ENCODE measurements at regions not wholly inside any gene's neighbourhood (a gene's known extent, or its start where the extent isn't known, plus 50 kb on each side); places are given as distances from the start of the nearest gene placed in this dataset.
"Not testable (repeated sequence)": the region's sequence is repeated elsewhere in the genome, so short reads cannot be mapped to it uniquely, and the experiment has no call there.

DNA sequence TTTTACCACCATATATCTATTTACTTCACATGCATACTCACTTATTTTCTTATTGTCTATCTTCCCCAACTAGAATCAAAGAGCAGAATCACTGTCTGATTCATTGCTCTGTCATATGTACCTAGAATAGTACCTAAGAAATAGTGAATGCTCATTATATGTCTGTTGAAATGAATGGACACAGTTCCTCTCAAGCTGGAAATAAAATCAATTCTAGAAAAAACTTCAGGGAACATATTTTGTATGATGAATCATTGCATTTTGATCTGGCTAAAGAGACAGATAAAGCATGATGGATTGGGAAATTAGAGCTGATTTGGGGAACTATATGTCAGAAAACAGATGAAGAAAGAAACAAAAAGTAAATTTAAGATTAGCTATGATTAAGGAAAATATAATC is 623.3 kb downstream of the C12orf50 start:
- H3K4me1 ChIP-seq (ENCODE audit: control insufficient read depth in 2 of 2, insufficient read depth in 2 of 2, low read length in 2 of 2) = no peaks in the 10 kb centered on the region
- no peaks in the 10 kb centered on the region for H3K36me3 ChIP-seq (replicated peaks in 1 of 2; ENCODE audit: control extremely low read depth in 1 of 2, control insufficient read depth in 1 of 2, extremely low read depth in 1 of 2, insufficient read depth in 2 of 2, low read length in 1 of 2)
- Mint-ChIP-seq H3K4me3 (no peak overlapping the region), H3K4me1 (no peaks in the 10 kb centered on the region), H3K27ac (no peak overlapping the region), H3K9me3 (ENCODE audit: insufficient read depth) (peaks cover 4% of the 10 kb centered on the region), H3K27me3 (no peaks in the 10 kb centered on the region)
- ChIA-PET CTCF (no interaction called here), POLR2A (no interaction called here)
- no peaks in the 10 kb centered on the region for H3K79me2 ChIP-seq (ENCODE audit: control insufficient read depth, insufficient read depth, low read length)
- H2AFZ ChIP-seq (ENCODE audit: insufficient read depth, low read depth, low read length, poor library complexity, severe bottlenecking) = no peak overlapping the region
- H3K4me2 ChIP-seq (replicated peaks; ENCODE audit: low read depth, low read length, poor library complexity, severe bottlenecking) = no peak overlapping the region
- no peak overlapping the region for H3K9ac ChIP-seq (ENCODE audit: low read length)
- no peak overlapping the region for H3K27ac ChIP-seq (ENCODE audit: low read length in 2 of 2)
- TF ChIP-seq, protein P1, sequence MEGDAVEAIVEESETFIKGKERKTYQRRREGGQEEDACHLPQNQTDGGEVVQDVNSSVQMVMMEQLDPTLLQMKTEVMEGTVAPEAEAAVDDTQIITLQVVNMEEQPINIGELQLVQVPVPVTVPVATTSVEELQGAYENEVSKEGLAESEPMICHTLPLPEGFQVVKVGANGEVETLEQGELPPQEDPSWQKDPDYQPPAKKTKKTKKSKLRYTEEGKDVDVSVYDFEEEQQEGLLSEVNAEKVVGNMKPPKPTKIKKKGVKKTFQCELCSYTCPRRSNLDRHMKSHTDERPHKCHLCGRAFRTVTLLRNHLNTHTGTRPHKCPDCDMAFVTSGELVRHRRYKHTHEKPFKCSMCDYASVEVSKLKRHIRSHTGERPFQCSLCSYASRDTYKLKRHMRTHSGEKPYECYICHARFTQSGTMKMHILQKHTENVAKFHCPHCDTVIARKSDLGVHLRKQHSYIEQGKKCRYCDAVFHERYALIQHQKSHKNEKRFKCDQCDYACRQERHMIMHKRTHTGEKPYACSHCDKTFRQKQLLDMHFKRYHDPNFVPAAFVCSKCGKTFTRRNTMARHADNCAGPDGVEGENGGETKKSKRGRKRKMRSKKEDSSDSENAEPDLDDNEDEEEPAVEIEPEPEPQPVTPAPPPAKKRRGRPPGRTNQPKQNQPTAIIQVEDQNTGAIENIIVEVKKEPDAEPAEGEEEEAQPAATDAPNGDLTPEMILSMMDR (IDR thresholded peaks at IDR 0.05) = no peak
- TF ChIP-seq EZH2 (IDR thresholded peaks at IDR 0.05; ENCODE audit: borderline replicate concordance, insufficient read depth, low read depth, low read length, poor library complexity, severe bottlenecking) = no peak
- H4K20me1 ChIP-seq (ENCODE audit: control insufficient read depth, insufficient read depth, low read length, poor library complexity, severe bottlenecking) = no peaks in the 10 kb centered on the region
- H3K4me3 ChIP-seq (ENCODE audit: control extremely low read depth in 1 of 5, extremely low read depth in 1 of 5, insufficient read depth in 1 of 5, low read depth in 2 of 5, low read length in 4 of 5) = no peak overlapping the region
- H3K9me3 ChIP-seq (ENCODE audit: control extremely low read depth in 1 of 3, control insufficient read depth in 2 of 3, insufficient read depth in 1 of 3, low read length in 2 of 3) = peaks cover 0 to 4% (median 0%) of the 10 kb centered on the region in 3 donors
- intact Hi-C loops (cut with micrococcal nuclease) = no loop called here
- no peaks in the 10 kb centered on the region for H3K27me3 ChIP-seq (replicated peaks in 1 of 4; ENCODE audit: control extremely low read depth in 1 of 4, control insufficient read depth in 3 of 4, insufficient read depth in 4 of 4, low read length in 3 of 4)
- no peak for DNase-seq
- no peak for ATAC-seq (ENCODE audit: low read depth)

DNA sequence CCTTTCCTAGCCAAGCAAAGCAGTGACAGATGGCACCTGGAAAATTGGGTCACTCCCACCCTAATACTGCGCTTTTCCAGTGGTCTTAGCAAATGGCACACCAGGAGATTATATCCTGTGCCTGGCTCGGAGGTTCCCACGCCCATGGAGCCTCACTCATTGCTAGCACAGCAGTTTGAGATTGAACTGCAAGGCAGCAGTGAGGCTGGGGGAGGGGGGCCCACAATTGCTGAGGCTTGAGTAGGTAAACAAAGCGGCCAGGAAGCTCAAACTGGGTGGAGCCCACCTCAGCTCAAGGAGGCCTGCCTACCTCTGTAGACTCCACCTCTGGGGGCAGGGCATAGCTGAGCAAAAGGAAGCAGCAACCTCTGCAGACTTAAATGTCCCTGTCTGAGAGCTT is 635.0 kb downstream of the C12orf50 start:
- not testable (repeated sequence) for ATAC-seq (ENCODE audit: low read depth); H3K4me1 Mint-ChIP-seq

More for the DNA sequence above, 635.0 kb downstream of the C12orf50 start:
- H3K4me3 Mint-ChIP-seq; intact Hi-C loops (cut with micrococcal nuclease); H2AFZ ChIP-seq (ENCODE audit: insufficient read depth, low read depth, low read length, poor library complexity, severe bottlenecking); H3K27ac ChIP-seq (ENCODE audit: low read length in 2 of 2); H3K27me3 Mint-ChIP-seq; H3K27me3 ChIP-seq (replicated peaks in 1 of 4; ENCODE audit: control extremely low read depth in 1 of 4, control insufficient read depth in 3 of 4, insufficient read depth in 4 of 4, low read length in 3 of 4); POLR2A ChIA-PET; H3K4me3 ChIP-seq (ENCODE audit: control extremely low read depth in 1 of 5, extremely low read depth in 1 of 5, insufficient read depth in 1 of 5, low read depth in 2 of 5, low read length in 4 of 5); H3K4me1 ChIP-seq (ENCODE audit: control insufficient read depth in 2 of 2, insufficient read depth in 2 of 2, low read length in 2 of 2); CTCF ChIA-PET; DNase-seq; H3K9me3 Mint-ChIP-seq (ENCODE audit: insufficient read depth); H4K20me1 ChIP-seq (ENCODE audit: control insufficient read depth, insufficient read depth, low read length, poor library complexity, severe bottlenecking); H3K79me2 ChIP-seq (ENCODE audit: control insufficient read depth, insufficient read depth, low read length); H3K36me3 ChIP-seq (replicated peaks in 1 of 2; ENCODE audit: control extremely low read depth in 1 of 2, control insufficient read depth in 1 of 2, extremely low read depth in 1 of 2, insufficient read depth in 2 of 2, low read length in 1 of 2); H3K4me2 ChIP-seq (replicated peaks; ENCODE audit: low read depth, low read length, poor library complexity, severe bottlenecking); H3K27ac Mint-ChIP-seq; H3K9ac ChIP-seq (ENCODE audit: low read length): not testable (repeated sequence)
- H3K9me3 ChIP-seq (ENCODE audit: control extremely low read depth in 1 of 3, control insufficient read depth in 2 of 3, insufficient read depth in 1 of 3, low read length in 2 of 3) = peaks cover 0 to 12% (median 0%) of the 10 kb centered on the region in 3 donors
- WGBS (ENCODE audit: insufficient coverage) = no CpG with 5 or more reads among the region's 4 CpGs

Data from B cell (primary cell).